ENCODE measurements at regions not wholly inside any gene's neighbourhood (a gene's known extent, or its start where the extent isn't known, plus 50 kb on each side); places are given as distances from the start of the nearest gene placed in this dataset.

GRCh38 chr3:18772699-18773305 is 347.7 kb upstream of the SATB1 start:
- no peak for TF ChIP-seq EZH2phosphoT487 (IDR thresholded peaks at IDR 0.05; ENCODE audit: borderline replicate concordance, low read depth, low read length)
- TF ChIP-seq, protein P1, sequence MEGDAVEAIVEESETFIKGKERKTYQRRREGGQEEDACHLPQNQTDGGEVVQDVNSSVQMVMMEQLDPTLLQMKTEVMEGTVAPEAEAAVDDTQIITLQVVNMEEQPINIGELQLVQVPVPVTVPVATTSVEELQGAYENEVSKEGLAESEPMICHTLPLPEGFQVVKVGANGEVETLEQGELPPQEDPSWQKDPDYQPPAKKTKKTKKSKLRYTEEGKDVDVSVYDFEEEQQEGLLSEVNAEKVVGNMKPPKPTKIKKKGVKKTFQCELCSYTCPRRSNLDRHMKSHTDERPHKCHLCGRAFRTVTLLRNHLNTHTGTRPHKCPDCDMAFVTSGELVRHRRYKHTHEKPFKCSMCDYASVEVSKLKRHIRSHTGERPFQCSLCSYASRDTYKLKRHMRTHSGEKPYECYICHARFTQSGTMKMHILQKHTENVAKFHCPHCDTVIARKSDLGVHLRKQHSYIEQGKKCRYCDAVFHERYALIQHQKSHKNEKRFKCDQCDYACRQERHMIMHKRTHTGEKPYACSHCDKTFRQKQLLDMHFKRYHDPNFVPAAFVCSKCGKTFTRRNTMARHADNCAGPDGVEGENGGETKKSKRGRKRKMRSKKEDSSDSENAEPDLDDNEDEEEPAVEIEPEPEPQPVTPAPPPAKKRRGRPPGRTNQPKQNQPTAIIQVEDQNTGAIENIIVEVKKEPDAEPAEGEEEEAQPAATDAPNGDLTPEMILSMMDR (conservative IDR thresholded peaks at IDR 0.05; ENCODE audit: low read length): no peak

Data from OCI-LY7 (cell line).